ENCODE measurements at regions not wholly inside any gene's neighbourhood (a gene's known extent, or its start where the extent isn't known, plus 50 kb on each side); places are given as distances from the start of the nearest gene placed in this dataset.
"Not testable (repeated sequence)": the region's sequence is repeated elsewhere in the genome, so short reads cannot be mapped to it uniquely, and the experiment has no call there.

GRCh38 chr13:33340631-33341030 is 55.1 kb upstream of the STARD13 start:
- no peak for DNase-seq

GRCh38 chr13:33341861-33342452 is 56.4 kb upstream of the STARD13 start:
- no peak for DNase-seq

- DNase-seq, result no peak
Observed at GRCh38 chr13:33345842-33346241, 60.3 kb upstream of the STARD13 start.

- no peak for DNase-seq
Observed at GRCh38 chr13:33347861-33348260, 62.3 kb upstream of the STARD13 start.

- DNase-seq, result no peak
Observed at GRCh38 chr13:33348366-33348765, 62.8 kb upstream of the STARD13 start.

- DNase-seq, result no peak
Observed at GRCh38 chr13:33349288-33349985, 63.9 kb upstream of the STARD13 start.

GRCh38 chr13:33349986-33350826 is 64.7 kb upstream of the STARD13 start:
- DNase-seq, result no peak

GRCh38 chr13:33351319-33351718 is 65.8 kb upstream of the STARD13 start:
- no peak for DNase-seq

GRCh38 chr13:33352041-33352440 is 66.5 kb upstream of the STARD13 start:
- peak; percentile 73 for DNase-seq

GRCh38 chr13:33352526-33352925 is 67.0 kb upstream of the STARD13 start:
- no peak for DNase-seq

GRCh38 chr13:33353210-33353609 is 67.7 kb upstream of the STARD13 start:
- no peak for DNase-seq

GRCh38 chr13:33353646-33354045 is 68.1 kb upstream of the STARD13 start:
- DNase-seq, result no peak

GRCh38 chr13:33355201-33355895 is 69.8 kb upstream of the STARD13 start:
- DNase-seq, result no peak

- not testable (repeated sequence) for DNase-seq
Observed at GRCh38 chr13:33358076-33358475, 72.5 kb upstream of the STARD13 start.

GRCh38 chr13:33362986-33363727 is 77.6 kb upstream of the STARD13 start:
- DNase-seq, result no peak

GRCh38 chr13:33364192-33364591 is 78.6 kb upstream of the STARD13 start:
- no peak for DNase-seq

- no peak for DNase-seq
Observed at GRCh38 chr13:33366469-33367062, 81.0 kb upstream of the STARD13 start.

GRCh38 chr13:33367171-33367895 is 81.8 kb upstream of the STARD13 start:
- DNase-seq, result no peak

- no peak for DNase-seq
Observed at GRCh38 chr13:33367926-33368325, 82.4 kb upstream of the STARD13 start.

GRCh38 chr13:33369073-33369472 is 83.5 kb upstream of the STARD13 start:
- no peak for DNase-seq

GRCh38 chr13:33372251-33372919 is 86.8 kb upstream of the STARD13 start:
- DNase-seq, result no peak

Data from NCI-H748 treated with DMSO at 0.1 percent for 48 hours (cell line).